DMS79 (cell line): ENCODE measurements at regions not wholly inside any gene's neighbourhood (a gene's known extent, or its start where the extent isn't known, plus 50 kb on each side); places are given as distances from the start of the nearest gene placed in this dataset.

ENCODE experiments used
- DNase-seq: peaks from one replicate; lab custom pipeline; 2025; lab: John Stamatoyannopoulos, UW

DNA sequence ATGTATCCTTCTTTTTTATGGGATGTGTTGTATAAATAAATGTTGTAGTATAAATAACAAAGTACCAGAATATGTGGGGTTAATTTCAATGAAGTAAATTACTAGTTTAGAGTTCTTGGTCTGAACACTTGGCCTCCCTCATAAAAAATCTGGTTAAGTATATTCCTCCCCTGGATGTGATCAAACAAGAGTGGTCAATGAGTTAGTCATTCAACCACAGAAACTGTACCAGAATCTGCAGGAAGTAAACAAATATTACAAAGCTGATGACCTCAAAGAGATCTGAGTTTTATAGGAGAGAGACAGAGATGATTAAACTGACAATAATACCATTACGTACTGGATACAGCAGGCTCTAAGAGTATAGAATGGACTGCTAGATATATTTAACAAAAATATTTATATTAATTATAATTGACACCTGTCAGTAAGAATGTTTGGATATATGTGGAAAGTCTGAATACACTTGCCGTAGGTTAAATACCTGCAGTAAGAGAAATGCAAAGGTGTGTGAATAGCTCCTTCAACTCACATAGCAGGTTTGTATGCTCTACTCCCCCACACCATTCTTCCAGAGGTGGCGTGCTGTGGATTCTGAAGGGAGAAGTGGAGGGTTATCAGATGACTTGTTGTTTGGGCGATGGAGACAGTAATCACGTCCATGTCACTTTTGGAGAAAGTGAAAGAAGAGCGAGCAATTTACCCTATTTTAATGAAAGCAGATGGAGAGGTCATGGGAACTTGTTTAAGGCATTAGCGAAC lies 108.3 kb upstream of the LRATD1 start:
- DNase-seq, result no peak

DNA sequence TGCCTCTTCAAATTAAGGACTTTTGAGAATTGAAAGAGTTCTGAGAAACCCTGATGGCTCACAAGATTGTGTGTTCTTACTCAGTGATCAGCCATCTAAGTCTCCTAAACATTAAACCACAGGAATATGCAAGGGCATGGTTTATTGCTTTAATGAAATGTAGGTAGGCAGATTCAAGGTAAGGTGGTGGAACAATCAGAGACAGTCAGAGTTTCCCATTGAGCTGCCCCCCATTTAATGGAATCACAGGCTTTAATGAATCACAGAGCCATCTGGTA lies 107.8 kb upstream of the LRATD1 start:
- DNase-seq, result no peak

DNA sequence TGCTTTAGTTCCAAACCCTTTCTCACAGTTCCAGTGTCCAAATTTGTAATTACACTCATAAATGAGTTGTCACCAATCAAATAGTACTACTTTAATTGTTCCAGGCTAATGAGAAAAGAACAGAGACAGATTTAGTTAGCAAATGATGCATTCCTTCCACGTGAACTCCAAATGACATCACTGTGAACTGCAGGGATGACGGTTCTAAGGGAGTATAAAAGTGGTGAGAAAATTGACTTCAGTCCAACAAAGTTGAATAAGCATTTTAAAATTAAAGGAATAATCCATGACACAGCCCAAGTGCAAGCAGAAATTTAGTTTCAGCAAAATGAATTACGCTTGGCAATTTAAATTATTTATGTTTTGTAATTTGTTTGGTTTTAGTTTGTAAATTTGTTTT lies 102.0 kb upstream of the LRATD1 start:
- no peak for DNase-seq

DNA sequence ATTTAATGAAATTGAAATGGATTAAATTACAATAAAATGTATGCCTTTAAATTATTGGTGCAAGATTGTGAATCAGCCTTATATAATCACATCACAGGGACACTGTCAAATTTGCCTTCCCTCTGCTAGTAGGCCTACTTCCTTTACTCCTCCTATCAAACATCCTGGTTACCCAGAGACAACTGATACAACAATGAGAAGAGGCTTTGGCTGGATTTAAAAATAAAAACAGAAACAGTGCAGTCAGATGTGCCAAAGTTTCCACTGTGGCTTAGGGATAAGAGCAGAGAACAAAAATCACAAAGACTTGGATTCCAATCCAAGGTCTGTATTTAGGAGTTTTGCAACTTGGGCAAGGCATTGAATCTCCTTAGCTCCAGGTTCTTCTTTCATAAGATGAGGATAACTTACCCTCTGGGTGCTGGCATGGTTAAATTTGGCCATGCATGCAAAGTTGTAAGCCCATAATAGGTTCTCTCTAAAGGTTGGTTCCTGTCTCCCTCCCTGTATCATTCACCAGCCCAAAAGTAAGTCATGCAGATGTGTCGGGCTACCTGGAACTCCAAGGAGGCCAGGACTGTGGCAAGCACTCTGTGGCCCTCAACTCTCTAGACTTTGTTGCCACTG lies 99.3 kb upstream of the LRATD1 start:
- DNase-seq, result no peak

DNA sequence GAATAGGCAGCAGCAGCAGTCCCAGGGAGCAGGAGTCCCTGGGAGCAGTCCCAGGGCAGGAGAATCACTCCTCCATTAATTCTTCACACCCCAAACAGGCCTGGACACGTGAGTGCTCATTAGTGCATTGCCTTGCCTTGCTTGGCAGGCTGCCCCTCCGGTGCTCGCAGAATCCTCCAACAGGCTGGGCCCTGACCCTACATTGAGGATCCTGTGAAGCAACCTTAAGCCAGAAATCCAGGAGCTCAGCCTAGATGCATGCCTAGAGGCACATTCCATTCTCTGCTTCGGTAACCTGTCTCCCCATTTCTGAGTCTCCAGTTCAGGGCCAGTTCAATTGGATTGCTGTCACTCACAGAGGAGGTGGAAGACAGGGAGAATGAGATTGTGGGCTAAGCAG lies 97.4 kb upstream of the LRATD1 start:
- DNase-seq, result no peak

DNA sequence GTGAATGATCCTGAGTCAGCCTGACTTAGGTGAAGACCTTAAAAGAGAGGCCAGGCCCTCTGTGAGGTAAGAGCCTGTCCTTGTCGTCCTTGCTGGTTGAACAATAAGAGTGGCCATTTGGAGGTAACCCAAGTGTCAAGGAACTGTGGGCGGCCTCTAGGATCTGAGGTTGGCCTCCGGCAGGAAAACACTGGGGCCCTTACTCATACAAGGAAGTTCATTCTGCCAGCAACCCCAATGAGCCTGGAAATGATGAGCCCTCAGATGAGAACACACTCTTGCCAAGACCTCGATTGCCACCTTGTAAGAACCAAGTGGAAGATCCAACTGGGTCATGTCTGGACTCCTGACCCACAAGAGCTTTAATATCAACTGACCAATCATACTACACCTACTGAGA lies 95.5 kb upstream of the LRATD1 start:
- no peak for DNase-seq

DNA sequence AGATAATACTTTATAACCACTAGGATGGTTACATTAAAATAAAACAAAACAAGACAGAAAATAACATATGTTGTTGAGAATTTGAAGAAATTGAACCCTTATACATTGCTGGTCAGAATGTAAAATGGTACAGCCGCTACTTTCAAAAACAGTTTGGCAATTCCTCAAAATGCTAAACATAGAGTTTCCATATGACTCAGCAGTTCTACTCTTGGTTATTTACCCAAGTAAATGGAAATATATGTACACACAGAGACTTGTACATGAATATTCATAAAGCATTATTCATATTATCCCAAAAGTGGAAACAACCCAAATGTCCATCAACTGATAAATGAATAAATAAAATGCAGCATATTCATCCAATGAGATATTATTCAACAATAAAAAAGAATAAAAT lies 92.5 kb upstream of the LRATD1 start:
- no peak for DNase-seq

DNA sequence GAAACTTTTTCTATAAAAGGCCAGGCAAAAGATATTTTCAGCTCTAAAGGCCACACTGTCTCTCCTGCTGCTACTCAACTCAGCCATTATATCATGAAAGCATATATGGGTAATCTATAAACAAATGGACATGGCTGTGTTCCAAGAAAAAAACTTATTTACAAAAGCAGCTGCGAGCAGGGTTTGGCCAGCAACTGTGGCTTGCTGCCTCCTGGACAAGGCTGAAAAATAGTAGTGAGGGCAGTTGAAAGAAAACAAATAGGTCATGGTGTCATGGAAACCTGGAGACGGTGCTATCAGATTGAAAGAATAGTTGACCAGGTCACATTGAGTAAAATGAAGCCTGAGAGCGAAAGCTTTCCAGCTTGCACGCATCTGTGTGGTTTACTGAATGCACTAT lies 89.2 kb upstream of the LRATD1 start:
- no peak for DNase-seq

DNA sequence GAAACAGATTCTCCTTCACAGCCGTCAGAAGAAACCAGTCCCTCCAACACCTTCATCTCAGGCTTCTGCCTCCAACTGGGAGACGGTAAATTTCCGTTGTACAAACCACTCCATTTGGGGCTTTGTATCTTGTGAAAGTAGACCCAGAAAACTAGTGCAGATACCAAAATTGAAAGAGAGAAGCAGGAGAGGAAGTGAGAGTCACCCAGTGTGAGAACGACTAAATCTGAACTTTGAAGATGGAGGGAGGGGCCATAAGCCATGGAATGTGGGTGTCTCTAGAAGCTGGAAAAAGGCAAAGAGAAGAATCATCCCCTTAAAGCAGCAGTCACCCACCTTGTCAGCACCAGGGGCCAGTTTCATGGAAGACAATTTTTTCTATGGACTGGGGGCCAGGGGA lies 88.3 kb upstream of the LRATD1 start:
- no peak for DNase-seq

DNA sequence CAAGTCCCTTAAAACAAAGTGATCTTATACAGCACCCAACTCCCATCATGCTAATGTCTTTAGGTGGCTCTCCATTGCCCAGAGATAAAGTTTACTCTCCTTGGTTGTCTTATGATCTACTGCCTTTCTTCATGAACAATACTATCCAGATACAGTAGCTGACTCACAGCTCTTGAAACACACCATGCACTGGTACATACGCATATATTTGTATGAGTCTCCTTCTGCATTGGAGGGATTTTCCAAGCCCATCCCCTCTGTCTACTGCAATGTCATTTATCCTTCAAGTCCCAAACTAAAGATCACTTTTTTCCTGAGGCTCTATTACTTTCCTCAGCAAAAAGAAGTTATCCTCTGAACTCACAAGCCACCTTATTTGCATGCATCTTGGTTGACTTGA lies 84.7 kb upstream of the LRATD1 start:
- DNase-seq, result no peak

DNA sequence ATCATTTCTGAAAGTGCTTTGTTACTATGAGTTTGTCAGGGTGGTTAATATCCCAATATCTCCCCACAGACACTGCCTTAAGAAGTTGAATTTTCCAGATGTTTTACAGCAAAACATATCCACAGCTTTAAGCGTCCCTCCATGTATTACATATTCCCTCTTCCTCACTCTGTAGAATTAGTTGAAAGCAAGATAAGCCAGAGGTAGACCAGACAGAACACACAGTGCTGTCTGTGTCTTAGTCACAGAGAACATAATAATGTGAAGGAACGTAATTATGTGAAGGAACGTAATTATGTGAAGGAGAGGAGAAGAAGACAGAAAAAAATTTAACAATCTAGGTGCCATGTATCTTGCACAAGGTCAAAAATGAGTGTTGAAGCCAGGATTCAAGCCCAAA lies 81.9 kb upstream of the LRATD1 start:
- DNase-seq, result no peak

DNA sequence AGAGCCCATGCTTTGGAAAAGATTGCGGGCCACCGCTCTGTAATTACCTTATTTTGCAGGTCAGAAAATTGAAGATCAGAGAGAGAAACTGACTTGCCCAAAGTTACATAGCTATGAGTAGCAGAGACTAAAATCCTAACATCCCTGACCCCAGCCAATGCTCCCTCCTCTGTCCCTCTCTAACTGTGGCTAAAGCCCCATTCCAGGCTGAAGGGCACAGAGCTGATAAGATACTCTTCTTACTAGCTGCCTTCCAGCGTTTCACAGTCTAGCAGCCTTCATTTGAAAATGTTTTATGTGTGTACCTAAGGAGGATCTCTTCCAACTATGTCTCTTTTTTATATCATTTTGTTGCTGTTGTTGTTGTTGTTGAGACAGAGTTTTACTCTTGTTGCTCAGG lies 81.4 kb upstream of the LRATD1 start:
- no peak for DNase-seq

DNA sequence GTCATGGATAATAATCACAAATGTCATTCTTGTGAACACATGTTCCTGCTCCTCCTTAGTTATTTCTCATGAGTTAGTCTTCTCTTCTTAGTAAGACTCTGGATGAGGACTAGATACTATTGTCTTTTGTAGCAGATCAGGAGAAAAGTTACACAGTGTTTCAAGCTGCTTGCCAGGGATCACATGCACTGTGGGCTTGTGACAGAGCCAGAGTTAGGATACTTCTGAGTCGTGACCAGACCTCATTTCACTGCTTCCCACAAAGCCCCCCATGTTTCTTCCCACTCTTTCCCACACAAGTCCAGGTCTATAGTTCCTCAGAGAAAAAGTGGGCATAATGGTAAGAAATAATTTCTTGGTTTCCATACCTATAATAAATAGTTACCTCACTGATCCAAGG lies 80.2 kb upstream of the LRATD1 start:
- DNase-seq, result no peak

DNA sequence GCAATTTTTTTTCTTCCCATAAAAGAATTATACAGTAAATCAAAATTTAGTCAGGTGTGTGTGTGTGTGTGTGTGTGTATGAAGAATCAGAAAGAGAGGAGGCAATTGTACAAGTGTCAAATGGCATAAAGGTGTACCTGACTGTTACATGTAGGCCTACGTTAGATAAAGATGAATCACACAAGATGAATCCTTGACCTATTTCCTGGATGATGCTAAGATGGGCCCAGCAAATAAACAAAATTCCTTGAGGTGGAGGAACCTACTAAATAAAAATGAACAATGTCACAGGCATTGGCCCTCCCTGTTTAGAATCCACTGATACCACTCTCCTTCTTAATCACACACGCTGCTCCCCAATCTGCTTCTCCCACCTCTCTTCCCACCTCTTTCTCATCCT lies 79.7 kb upstream of the LRATD1 start:
- no peak for DNase-seq

DNA sequence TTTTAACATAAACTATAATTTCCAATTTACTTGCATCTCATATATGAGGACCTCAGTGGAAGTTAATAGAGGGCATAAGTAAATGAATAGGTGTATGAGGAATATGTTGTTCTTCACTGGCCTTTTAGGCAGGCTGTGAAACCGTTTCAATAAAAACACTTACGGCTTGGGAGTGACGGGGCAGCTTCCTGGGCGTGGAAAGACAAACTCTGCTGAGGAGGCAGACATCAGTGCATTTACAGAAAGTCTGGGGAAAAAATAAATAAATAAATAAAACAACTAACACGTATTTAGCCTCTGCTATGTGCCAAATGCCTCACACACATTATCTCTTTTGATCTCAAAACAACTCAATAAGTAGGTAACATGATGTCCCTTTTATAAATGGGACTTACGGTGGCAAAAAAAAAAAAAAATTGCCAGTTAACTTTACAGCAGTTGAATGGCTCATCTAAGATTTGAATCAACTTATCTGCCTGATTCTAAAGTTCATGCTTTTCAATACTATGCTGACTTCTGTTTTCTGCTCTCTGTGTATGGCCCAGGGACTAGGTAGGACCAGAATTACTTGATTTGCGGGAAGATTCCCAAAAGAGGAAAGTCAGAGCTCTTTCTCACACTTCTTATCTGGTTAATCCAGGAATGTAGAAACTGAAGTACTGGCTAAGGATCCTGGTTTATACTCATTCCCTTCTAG lies 77.5 kb upstream of the LRATD1 start:
- no peak for DNase-seq

DNA sequence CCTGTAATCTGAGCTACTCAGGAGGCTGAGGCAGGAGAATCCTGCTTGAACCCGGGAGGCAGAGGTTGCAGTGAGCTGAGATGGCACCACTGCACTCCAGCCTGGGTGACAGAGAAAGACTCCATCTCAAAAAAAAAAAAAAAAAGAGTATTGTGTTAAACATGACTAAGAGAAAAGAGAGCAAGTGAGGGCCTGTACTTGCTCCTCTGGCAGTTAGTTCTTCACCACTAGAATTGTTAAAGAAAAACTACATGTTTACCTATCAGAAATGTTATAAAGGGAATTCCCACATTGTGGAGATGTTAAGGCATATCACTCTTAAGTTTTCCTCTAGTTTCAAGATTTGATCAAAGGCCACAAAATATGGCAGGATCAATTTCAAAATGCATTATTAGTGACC lies 75.4 kb upstream of the LRATD1 start:
- DNase-seq, result no peak

DNA sequence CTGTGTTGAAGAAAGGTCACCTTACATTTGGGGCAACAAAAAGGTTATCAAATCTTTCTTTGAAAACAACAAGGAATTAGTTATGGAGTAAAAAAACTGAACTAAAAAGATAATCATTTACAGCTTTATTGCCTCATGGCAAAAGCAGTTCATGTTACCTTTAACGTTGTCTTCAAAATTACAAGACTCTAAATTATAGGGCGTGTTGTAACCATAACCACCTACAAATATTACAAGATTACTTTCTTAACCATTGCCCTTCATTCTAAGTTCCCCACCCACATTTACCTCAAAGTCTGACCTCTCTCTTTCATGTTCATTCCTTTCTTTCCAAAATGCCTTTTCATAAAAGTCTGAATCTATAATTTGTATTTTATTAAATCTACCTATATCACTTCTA lies 74.6 kb upstream of the LRATD1 start:
- no peak for DNase-seq

DNA sequence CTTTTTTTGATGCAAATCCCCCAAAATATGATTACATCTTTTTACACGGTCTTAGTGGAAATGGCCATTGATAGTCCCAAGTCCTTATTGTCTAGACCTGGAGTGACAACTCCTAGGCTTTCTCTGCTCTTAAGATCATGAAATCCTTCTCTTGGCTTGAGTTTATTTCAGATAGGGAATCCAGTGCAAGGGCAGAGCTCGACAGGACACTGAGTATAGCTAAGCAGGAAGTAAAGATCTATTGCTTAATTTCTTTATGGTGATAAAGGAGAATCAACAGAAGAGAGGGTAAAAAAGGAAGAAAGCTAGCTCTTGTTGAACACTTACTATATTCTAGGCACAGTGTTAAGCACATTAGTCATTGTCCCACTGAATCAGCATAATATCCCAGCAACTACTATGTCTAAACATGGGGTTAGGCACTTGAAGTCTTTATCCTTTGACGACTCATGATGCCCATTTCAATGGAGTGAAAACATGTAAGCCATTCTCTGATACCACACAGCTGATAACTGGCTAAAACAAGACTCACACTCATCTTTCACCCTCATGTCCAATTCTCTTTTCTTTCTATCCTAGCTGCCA lies 74.1 kb upstream of the LRATD1 start:
- no peak for DNase-seq

DNA sequence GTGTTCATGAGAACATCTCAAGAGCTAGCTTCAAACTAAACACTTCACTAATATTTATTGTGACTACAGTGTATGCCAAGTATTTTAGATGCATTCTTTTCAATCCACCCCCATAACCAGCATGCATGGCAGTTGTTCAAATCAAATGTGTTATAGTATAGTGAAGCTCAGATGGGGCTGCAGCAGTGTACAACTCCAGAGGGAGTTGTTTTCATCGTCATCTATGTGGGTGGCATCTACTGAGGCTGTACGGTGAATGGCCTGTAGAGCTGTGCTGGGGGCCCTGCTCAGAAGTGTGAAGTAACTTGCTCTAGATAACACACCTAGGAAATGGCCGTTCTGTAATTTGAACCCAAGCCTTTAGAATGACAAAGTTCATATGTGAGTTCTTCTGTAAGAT lies 71.8 kb upstream of the LRATD1 start:
- DNase-seq, result no peak

DNA sequence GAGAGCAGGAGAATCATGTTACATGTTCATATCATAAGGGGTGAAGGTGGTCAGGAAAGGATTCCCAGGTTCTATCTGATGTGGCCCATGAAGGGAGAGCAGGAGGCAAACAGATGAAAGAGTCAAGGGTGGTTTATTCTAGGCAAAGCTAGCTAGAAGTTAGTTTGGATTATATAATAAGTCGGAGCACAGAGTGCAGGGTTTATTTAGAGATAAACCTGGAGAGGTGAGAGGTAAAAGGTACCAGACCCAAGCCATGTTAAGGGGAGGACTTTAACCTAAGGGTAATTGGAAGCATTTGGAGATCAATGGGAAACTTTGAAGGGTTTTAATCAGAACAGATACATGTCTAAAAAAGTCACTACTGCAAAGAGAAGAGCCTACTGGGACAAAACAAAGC lies 69.2 kb upstream of the LRATD1 start:
- no peak for DNase-seq

DNA sequence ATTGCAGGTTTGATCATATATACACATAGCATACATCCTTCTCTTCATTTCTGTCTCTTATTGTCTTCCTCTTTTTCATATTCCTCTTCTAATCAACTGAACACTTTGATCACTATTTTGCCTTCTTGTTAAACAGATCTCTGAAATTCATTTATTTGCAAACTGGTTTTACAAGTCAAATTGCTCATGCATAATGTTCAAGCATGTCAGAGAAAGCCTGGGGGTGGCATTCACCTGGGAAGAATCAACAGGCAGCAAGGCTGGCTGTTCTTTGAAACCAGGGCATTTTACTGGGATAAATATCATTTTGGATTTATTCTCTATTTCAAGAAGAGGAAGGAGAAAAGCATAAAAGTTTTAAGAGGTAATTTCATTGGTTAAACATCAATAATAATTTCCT lies 66.9 kb upstream of the LRATD1 start:
- no peak for DNase-seq

DNA sequence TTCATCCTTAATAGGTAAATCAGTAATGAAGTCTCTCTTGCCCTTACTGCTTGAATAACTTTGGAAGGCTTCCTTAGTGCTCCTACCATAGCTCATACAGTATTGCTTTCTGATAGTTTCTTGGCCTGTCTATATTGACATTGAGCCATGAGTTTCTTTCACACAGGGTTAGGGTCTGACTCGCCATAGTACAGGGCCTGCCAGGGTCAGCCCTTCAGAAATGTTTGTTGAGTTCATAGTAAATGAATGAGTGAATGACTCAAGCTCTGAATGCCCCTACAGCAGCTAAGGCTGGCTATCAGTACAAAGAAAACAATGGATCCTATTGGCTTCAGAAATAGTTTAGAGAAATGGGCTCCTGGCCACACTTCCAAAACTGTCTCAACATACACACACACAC lies 65.0 kb upstream of the LRATD1 start:
- DNase-seq, result no peak

DNA sequence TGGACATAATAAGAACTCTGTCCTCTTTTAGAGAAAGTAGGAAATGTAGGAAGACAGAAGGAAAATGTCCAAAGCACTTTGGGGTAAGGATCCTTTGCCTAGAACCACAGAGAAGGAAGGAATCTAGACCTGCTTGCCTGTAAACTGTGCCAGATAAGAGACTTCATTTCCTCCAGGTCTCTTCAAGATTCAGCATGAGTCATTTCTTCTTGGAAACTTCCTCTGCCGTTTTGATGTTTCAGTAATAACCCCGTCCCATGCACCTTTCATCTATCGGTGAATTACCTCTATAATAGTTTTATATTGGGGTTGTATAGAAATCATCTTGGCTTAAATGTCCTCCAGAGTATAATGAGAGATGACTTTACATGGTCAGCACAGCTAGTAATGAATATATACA lies 63.2 kb upstream of the LRATD1 start:
- DNase-seq, result no peak

DNA sequence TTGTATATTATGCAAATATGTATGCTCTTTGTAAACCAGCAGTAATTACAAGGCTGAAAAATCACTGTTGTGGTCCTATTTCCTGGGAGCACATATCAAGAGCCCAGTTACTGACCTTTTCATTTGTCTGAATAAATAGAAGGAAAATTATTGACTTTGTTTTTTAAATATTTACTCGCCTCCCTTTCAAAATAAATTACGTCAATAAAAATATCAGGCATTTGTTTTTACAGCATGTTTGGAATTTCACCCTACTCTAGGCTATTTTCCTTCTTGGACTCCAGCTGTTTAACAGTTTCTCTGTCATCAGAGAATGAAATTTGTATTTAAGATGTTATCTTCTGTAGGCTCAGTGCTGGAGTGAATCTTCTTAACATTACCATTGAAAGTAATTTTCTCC lies 59.9 kb upstream of the LRATD1 start:
- DNase-seq, result no peak
